T-helper 2 cell (primary cell): ENCODE measurements at regions not wholly inside any gene's neighbourhood (a gene's known extent, or its start where the extent isn't known, plus 50 kb on each side); places are given as distances from the start of the nearest gene placed in this dataset.

ENCODE experiments used
- DNase-seq, 5 experiments: peaks; one replicate each; pipeline versions ENCODE4 v3.0.0 to v3.0.0-alpha.2; 2012 to 2022

DNA sequence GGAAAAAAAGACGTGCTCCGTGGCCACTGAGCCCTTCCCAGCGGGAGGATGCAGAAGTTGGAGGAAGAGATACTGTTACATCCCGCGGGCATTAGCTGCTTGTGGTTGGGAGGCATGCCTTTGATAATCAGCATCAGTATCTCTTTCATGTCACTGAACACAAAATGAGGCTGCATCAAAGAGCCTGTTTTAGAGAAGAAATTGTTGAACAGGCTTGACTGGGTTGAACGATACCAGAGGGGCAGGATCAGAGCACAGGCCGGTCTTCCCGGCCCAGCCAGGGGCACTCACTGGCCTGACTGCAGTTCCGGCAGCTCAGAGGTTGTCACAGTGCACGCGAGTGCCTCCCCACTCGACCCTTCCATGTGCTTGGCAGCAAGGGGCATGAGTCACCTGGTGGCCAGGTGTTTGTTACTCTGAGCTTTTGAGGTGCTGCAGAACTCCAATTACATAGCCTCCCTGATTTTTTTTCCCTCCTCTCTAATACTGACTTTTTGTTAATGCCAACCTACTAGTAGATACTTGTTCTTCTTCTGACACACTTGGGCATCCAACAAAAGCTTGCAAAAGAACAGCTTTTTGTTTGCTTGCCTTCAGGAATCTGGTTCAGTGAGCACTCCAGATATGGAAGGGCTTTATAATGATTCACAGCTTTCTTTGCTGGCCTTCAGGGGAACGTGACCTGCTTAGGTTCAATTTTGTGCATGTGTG is 121.6 kb downstream of the VAPA start:
- DNase-seq: no peak

DNA sequence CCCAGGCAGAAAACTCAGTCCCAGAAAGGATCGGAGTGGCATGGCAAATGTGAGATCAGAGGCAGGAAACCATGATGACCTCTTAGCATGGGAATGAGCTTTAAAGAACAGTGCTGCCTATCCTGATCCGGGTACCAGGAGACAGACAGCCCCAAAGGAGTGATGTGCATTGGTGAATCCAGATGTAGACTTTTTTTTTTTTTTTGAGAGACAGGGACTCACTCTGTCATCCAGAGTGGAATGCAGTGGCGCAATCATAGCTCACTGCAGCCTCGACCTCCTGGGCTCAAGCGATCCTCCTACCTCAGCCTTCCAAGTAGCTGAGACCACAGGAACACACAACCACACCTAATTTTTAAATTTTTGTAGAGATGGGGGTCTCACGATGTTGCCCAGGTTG is 122.7 kb downstream of the VAPA start:
- no peak for DNase-seq

DNA sequence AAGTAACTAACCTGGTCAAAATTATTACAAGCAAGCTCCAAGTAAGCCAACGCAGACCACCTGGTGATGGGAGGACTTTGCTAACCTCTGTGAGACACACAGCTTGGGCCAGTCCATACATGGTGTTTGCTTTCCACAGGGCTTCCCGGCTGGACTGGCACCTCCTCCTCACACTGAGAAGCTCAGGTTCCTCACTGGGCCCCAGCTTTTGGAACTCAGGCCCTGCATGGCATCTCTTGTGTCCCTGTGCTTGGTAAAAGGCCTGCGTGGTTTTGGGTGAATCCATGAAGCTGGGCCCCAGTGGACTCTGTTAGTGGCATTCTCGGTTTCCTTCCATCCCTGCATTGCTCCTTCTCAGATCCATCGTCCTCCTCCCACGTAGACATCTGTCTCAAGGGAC is 123.4 kb downstream of the VAPA start:
- DNase-seq: no peak

DNA sequence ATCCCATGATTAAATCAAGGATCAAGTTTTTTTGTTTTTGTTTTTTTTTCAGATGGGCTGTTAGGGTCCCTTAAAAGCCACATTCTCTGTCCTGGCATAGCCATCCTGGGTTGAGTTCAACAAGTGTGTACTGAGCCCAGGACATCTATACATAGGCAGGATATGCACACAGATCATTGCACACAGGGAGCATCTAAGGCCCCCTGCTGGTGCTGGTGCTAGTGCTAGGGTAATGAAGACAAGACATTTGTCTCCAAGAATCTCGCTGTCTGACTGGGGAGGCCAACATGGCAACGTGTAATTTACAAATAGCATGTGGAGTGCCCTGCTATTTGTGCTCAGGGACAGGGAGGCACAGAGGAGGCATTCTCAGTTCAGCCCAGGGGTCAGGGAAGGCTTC is 124.5 kb downstream of the VAPA start:
- no peak for DNase-seq

DNA sequence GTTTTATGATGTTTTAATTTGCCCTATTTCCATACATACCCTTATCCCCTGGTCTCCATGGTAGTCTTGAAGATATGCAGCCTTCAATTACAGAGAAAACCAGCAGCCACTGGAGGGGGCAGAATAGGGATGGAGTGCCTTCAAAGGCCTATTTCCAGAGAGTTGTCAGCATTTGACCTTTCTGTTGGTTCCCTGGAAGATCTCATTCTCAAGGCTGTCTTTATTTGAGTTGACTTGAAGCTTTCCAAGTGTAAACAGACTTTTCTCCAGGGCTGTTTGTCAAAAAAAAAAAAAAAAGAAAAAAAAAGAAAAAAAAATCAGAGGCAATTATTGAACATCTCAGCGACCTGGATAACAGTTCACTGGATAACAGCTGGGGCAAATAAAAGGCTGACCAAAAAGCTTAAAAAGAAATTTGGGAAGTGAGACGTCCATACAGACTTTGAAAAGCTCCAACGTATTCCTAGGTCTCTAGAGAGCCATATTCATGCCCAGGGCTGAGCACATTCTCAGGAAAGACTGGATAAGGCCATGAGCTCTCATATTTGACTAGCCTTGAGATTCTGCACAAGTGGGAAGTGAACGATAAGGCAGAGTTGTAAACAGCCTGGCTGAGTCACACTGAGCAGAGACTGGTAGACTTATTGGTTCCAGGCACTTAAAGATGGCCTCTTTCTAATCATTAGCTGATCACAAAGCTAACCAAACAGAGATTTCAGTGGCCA is 126.6 kb downstream of the VAPA start:
- DNase-seq: no peak

DNA sequence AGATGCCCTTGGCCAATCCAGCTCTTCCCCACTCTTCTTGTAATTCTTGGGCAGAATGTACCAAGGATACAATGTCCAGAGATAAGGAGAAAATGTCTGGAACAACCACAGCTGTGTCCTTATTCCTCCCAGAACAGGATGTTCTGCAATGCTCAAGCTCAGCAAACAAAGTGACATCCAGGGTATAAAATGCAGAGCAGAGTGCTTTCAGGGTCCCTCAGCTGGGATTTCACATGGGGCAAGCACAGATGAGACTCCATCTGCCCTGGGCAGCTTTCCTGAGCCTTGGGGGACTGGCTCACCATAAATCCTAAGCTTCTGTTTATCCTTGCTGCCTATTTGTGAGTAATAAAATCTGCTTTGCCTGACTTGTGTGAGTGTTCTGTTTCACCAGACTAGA is 127.4 kb downstream of the VAPA start:
- DNase-seq: no peak

DNA sequence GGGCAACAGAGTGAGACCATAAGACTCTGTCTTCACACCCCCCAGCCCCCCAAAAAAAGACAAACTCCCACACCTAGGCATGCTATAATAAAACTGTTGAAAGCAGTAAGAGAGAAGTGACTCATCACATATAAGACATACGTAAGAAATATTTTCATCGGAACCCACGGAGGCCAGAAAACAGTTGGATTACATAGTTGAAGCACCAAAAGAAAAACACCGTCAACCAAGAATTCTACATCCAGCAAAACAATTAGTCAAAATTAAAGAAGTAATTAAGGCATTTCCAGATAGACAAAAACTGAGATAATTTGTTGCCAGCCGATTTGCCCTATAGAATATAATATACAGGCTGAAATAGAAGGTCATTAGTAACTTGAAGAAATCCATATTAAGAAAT is 128.7 kb downstream of the VAPA start:
- DNase-seq: no peak

DNA sequence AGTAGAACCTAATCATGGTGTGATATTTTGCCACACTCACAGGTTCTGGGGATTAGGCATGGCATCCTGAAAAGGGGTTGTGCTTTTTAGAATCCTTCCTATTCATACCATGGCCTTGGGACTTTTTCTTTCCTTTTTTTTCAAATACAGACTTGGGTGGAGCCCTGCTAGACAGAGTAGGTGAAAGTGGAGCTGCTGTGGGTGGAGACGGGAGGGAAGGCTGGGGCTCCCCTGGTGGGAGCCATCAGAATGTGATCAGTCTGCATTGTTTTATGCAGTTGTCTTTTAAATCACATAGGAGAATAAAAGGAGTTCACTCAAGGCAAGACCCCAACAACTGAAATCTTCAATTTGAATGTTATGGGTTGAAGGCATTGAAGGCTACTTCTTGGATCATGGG is 130.2 kb downstream of the VAPA start:
- no peak for DNase-seq

DNA sequence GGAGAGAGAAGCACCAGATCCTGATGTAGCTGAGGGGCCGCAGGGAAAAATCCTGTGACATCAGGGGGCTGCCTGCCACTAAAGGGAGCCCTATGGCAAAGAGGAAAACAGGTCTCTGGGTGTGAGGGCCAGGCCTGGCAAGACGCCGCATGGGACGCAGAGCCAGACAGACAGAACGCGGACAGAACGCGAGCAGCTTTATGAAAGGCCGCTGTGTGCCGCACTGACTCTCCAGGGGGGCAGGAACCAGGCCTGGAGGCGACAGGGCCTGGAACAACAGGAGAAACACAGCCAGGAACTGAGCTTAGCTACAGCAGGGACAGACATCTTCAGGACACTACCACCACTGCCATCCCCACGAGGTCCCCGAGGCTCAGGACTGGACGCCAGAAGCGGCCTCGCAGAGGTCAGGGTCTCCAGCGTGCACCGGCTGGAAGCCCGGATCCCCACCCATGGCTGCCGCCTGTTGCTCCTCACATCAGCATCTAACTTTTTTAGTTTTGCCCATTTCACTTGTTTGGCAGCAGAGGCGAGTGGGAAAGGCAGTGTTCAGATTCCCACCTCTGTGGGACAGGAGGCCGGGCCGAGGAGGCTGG is 131.6 kb downstream of the VAPA start:
- no peak for DNase-seq

DNA sequence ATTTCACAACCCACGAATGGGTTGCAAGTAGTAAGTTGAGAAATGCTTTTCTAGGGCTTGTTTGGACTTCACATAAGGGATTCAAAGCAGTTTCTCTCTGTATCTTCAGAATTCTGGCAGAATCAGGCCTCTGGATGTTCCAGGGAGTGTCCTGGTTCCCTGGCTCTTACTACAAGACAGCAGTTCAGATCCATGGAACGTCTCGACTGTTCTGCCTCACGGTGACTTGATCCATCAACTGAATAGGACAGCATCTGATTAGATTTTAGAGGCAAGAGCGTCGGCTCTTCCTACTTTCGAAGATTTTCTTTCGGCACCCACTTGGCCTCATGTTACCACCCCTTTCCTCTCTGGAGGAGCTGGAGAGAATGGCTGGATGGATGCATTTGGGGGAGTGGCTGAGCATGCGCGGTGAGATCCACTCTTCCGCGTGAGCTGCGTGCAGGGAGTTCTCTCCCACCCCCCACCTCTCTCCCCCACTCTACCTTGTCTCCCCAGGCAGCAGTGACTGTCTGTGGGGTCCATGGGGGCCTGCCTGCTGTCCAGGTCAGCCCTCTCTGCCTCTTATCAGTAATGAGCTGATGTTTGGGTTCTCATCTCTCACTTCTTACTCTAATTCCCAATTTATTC is 132.5 kb downstream of the VAPA start:
- DNase-seq: no peak

DNA sequence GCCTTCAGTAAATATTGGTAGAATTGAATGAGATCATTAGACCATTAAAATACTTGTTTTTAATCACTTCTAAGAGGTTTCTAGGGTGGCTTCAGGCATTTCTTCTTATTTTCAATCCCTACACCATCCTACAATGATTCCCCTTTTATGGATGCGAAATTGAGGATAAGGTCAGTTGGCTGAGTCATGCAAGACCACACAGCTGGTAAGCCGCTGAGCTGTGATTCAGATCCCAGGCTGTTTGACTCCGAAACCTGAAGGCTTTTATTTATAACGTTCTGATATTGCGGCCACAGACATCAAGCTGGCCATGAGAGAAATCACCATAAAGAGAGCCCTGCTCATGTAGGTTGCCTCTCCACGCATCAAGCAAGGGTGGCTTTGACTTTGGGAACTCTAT is 133.4 kb downstream of the VAPA start:
- DNase-seq: no peak

DNA sequence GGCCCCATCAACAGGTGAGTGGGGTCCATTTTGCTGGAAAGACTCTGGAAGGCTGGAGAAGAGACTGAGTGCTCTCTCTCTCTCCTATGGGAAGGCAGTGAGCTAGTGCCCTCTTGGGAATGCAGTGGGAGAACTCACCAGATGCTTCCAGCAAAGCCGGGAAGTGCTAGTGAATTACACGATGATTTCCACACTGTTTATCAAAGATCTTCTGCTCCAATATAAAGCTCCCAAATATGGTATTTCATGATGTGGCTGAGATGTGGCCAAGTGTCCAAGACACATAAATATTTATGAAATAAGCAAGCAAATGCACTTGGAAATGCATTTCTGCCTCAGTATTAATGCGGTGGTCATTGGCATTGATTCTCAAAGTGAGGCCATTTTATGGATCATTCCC is 135.9 kb downstream of the VAPA start:
- no peak for DNase-seq

DNA sequence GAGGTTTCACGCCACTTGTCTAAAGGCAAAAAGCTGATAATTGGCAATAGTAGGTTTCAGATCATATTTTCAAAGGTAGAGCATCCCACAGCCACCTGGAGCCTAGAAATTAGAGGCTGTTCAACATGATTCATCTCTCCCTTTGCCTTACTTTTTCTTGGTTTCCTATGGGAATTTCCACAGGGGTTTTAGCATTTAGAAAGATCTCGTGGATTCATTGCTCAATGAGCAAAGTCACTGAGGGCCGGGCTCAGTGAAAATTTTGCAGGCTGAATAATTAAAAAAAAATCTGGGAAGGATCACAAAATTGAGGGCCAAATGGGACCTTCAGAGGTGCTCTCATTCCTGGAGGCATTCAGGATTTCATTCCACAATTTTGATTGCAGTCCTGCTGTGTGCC is 137.1 kb downstream of the VAPA start:
- no peak for DNase-seq

DNA sequence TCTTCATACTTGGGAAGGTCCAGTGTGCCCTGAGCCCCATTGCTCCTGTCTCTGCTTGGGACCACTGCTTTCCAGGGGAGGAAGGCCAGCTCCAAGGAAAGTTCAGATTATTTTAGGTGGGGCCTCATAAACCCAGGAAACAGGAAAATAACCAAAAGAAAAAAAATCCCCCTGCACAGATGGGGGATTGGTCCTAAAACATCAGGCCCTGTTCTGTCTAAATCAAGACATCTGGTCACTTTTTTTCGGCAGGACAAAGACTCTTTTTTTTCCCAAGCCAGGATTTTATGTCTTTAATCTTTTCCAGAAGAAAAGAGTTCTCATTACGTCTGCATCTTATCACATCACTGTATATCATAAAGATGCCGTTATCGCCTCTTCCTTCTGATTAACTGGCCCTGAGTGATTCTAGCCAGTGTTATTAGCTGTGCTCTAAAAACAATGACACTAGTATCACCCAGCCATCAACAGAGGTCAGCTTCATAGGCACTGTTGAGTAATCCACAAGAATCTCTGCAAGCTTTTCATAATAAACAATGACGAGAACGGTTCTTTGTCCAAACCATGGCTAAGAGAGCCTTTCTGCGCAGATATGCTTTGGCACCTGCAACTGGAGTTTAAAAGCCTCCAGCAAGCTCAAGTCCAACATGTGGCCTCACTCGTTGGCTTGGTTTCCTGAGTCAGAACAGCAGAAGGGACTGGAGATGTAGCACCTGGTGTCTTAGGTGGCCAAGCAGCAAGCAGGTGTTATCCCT is 138.2 kb downstream of the VAPA start:
- DNase-seq: no peak

DNA sequence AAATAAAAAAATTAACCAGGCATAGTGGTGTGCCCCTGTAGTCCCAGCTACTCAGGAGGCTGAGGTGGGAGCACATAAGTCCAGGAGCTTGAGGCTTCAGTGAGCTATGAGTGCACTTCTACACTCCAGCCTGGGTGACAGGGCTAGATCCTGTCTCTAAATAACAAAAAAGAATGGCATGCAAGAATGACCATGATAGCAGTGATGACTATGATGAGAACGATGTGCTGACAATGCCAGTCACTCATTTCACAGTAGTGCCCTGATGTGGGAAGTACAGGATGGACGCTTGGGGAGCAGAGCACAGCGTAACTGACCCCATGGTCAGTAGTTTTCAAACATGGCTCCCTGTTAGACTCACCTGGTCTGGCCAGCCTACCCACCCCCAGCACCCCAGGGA is 139.1 kb downstream of the VAPA start:
- no peak for DNase-seq

DNA sequence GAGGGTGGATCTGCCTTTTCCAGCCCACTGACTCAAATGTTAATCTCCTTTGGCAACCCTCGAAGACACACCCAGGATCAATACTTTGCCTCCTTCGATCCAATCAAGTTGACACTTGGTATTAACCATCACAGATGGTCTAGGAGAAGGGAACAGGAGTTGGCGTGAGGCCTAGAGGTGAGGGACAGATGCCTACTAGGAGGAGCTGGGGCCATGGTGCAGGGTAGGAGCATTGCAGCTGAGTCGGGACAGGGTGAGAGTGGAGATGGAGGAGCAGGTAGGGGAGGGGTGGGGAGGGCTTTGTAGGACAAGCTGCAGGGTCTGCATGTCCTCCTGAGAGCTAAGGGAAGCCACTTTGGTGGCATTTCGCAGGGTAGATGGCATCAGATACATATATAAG is 140.0 kb downstream of the VAPA start:
- DNase-seq: no peak

DNA sequence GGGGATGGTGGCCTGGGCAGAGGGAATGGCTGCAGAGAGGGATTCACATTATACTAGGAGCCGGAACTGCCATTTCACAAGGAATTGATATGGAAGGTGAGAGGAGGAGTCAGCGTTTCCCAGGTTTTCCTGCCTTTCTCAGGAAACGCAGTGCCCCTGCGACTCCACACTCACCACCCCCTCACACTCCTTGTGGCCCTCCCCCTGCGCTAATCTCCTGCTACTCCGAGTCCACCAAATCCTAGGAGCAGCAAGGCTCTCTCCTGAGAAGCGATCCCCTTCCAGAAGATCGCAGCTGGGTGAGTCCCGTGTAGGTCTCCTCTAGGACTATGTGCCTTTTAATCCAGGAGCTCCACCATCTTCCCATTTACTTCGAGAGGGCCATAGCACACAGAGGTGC is 140.6 kb downstream of the VAPA start:
- DNase-seq: no peak

DNA sequence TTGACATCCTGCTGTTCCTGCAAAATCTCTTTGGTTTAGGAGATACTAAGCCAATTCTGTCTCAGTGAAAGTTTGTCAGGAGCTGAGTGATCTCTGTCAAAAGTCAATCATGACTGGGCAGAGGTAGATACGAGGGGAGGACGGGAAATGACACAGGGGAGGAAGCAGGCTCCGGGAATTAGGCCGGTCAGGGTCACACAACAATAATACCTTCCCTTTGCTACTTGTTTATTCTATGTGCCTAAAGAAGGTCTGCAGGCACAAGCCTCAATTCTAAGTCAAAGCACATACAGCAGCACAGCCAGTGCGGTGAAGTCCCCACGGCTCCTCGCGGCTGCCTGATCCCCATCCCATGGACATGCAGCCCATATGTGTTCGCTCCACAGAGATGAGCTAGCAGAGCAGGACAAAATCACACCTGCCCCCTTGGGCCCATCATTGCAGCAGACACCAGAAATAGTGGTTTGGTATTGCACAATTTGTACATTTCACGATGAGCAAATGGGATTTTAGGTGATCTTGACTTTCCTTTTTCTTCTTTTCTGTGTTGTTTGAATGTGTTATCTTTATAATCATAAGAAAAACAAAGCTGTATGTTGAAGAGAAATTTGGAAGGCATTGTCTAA is 141.4 kb downstream of the VAPA start:
- no peak for DNase-seq

DNA sequence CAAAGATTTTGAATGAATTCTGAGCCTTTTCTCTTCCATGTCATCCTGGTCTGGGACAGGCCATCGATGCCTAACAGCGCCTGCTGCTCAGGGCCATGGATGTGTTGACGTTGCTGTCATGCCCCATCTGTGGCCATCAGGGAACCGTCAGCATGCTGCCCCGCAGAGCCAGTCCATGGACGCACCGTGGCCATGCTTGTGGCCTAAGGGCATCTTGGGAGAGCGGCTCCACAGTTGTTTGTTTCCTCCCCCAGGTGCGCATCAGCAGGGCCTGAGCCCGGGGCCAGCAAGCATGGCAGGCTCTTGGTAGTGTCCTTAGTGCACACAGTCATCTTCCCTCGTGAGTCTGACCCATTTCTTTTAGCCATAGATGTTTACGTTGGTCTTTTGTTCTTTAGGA is 142.7 kb downstream of the VAPA start:
- DNase-seq: no peak

DNA sequence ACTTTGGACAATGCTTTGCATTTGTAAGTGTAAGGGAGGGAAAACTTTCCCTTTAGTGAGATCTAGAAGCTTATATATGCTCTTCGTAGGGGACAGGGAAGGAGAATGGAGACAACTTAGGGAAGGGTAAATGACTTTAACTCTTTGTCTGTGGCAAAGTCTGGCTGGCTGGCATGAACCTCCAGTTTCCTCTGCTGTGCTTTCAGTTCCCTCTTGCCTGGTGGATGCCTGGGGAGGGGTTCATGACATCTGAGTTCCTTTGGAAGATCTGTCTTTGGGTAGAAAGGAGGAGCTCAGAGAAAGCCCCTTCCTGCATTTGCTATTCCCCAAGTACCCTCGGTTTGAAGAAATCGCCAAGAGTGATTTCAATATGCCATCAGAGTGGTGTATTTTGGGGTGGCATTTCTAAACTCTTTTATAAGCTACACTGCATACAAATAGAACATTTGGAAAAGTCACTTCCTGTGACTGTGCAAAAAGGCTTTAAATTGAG is 143.6 kb downstream of the VAPA start:
- no peak for DNase-seq

DNA sequence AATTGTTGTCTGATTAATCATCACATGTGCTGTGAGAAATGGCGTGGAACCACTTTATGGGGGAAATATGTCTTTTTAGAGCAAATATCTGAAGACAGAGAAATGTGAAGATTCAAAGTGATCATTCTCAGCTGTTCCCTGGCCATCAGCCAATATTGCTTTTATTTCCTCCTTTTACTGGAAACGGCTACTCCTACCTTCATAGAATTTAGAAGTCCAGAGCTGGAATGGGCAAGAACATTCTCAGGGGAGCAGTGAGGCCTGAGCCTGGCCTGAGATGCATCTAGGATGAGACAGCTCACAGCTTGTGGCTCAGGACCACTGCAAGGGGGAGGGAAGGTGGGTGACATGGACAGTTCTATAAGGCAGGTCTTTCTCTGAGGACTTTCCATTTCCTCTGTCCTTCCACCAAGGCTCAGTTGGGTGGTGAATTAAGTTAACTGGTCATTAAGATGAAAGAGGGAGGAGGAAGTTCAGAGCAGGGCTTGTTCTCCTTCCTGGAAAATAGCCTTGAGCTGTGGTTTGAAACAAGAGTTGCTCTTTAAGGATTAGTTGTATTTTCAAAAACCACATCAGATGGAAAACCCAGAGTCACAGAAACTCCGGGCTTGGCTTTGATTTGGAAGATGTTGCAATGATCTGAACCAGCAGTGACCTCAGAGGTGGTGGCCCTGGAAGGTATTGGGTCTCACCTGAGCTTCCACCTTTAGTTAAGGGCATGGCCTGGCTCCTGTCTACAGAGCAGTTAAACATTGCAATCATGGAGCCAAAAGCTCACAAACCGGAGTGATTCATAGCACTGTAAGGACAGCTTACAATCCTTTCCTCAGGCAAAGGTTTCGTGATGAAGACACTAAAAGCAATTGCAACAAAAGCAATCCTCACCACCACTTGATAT is 144.3 kb downstream of the VAPA start:
- DNase-seq: no peak
